Astrocyte (in vitro differentiated cells and primary cell): ENCODE measurements at regions not wholly inside any gene's neighbourhood (a gene's known extent, or its start where the extent isn't known, plus 50 kb on each side); places are given as distances from the start of the nearest gene placed in this dataset.

ENCODE experiments used
- CTCF ChIP-seq: IDR thresholded peaks from 2 replicates; pipeline ENCODE4 v1.5.1; 2011; ENCODE audit warnings: low read depth, mild to moderate bottlenecking, inconsistent platforms, low read length, moderate library complexity; ENCODE audit not compliant: insufficient read depth
- EZH2 ChIP-seq: IDR thresholded peaks from 2 replicates; pipeline ENCODE4 v1.6.1; 2012; ENCODE audit warnings: mild to moderate bottlenecking, low read length, inconsistent platforms; ENCODE audit not compliant: insufficient read depth

GRCh38 chrX:39337451-39337850 is 536.2 kb downstream of the MID1IP1 start:
- TF ChIP-seq CTCF, result no peak
- TF ChIP-seq EZH2, result no peak
